Mucosa of rectum (tissue), 2 donors: ENCODE measurements at regions not wholly inside any gene's neighbourhood (a gene's known extent, or its start where the extent isn't known, plus 50 kb on each side); places are given as distances from the start of the nearest gene placed in this dataset.

ENCODE experiments used
- H3K27ac ChIP-seq, 2 donors: one replicate each; pipeline ENCODE4 v1.7.0; 2013; ENCODE audit warnings: inconsistent platforms in 2 of 2, low read depth in 2 of 2, low read length in 2 of 2
- H3K27me3 ChIP-seq, 2 donors: one replicate each; pipeline ENCODE4 v1.7.0; 2013; ENCODE audit warnings: low read length in 2 of 2; ENCODE audit not compliant: control insufficient read depth in 2 of 2, insufficient read depth in 2 of 2
- H3K36me3 ChIP-seq, 2 donors: one replicate each; pipeline ENCODE4 v1.7.0; 2013; ENCODE audit warnings: low read length in 2 of 2; ENCODE audit not compliant: control insufficient read depth in 2 of 2, insufficient read depth in 2 of 2
- H3K4me1 ChIP-seq, 2 donors: one replicate each; pipeline ENCODE4 v1.7.0; 2013; ENCODE audit warnings: low read length in 2 of 2, mild to moderate bottlenecking in 1 of 2; ENCODE audit not compliant: control insufficient read depth in 2 of 2, insufficient read depth in 2 of 2
- H3K4me3 ChIP-seq, 2 donors: one replicate each; pipeline ENCODE4 v1.7.0; 2013; ENCODE audit warnings: low read length in 2 of 2
- H3K9ac ChIP-seq, 2 donors: one replicate each; pipeline ENCODE4 v1.7.0; 2013; ENCODE audit warnings: low read length in 2 of 2, low read depth in 1 of 2, mild to moderate bottlenecking in 1 of 2
- H3K9me3 ChIP-seq, 2 donors: one replicate each; pipeline ENCODE4 v1.7.0; 2013; ENCODE audit warnings: low read length in 2 of 2; ENCODE audit not compliant: control insufficient read depth in 2 of 2
- donor health status: healthy.
- donor health status: Normal muscosa, but diverticular disease.

DNA sequence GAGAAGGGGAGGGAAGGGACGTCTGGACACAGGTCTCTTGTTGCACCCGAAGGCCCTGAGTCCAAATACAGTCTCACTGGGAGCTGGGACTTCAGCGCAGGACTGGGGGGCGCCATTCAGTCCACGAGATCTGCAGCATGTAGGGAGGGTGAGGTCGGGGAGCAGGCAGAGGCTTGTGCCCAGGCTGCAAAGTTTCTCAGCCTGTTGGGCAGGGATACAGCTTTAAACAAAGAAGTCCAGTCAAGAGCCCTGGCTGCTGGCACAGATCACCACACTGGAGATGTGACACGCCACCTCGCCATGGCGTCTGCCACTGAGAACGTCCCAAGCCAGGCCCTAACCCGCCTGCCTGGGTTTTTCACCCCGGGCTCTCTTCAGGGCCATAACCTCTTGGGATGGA, 256.6 kb downstream of the DLL1 start:
- no peak overlapping the region for H3K4me3 ChIP-seq
- no peaks in the 10 kb centered on the region for H3K9me3 ChIP-seq
- no peaks in the 10 kb centered on the region for H3K36me3 ChIP-seq
- no peak overlapping the region for H3K9ac ChIP-seq
- no peaks in the 10 kb centered on the region for H3K27me3 ChIP-seq
- H3K27ac ChIP-seq: no peak overlapping the region
- peaks cover 7 to 9% of the 10 kb centered on the region in 2 donors for H3K4me1 ChIP-seq

- Histone ChIP-seq H3K27ac (no peak overlapping the region), H3K4me3 (no peak overlapping the region), H3K9me3 (no peaks in the 10 kb centered on the region), H3K4me1 (peaks cover 7 to 8% of the 10 kb centered on the region in 2 donors), H3K9ac (no peak overlapping the region), H3K36me3 (no peaks in the 10 kb centered on the region), H3K27me3 (no peaks in the 10 kb centered on the region)
Measured at GRCh38 chr6:170033666-170034065, 257.2 kb downstream of the DLL1 start.

DNA sequence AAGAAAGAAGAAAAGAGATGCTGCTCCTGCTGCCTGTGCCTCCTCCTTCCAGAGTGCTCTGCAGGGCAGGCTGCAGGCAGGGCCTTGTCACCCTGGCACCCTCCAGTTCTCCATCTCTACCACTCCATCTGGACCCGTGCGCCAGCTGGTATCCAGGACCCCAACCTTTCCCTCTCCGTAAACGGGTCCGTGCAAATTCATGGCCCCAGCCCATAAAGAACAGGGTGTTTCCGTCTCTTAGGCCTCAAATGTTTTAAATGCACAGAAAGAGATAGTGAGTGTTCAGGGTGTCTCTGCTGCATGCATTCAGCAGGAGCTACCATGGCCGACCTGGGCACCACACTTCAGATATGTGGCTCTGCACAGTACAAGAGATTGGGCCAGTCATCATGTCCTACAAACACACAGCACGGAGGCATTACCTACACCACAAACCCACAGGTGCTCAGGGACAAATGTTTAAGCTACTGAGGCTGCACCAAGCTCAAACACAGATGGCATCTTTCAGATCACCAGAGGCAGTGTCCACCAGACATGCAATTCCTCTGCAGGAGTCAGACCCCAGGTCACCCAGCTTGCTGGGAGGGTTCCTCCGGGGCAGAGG, 258.1 kb downstream of the DLL1 start:
- Histone ChIP-seq H3K4me3 (no peak overlapping the region), H3K27ac (no peak overlapping the region), H3K9ac (no peak overlapping the region), H3K27me3 (no peaks in the 10 kb centered on the region), H3K4me1 (peaks cover 0 to 2% of the 10 kb centered on the region in 2 donors), H3K36me3 (no peaks in the 10 kb centered on the region), H3K9me3 (no peaks in the 10 kb centered on the region)

DNA sequence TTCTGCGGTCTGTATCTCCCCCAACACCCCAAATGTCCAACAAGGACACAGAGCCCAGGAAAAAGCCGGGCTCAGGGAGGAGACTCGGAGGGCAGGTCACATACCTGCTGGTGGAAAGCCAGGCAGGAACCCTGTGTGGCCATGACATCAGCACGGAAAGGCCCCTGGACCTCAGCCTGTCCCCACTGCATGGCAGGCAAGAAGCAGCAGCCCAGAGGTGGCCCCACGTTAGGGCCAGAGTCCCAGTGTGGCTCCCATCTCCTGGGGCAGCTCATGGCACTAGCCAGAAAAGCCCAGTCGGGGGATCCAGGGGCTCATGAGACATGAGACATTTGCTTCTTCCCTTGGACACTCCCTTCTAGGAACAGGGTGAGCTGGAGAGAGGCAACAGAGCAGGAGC, 258.7 kb downstream of the DLL1 start:
- no peak overlapping the region for H3K9ac ChIP-seq
- H3K27me3 ChIP-seq: no peaks in the 10 kb centered on the region
- no peak overlapping the region for H3K27ac ChIP-seq
- no peak overlapping the region for H3K4me3 ChIP-seq
- no peaks in the 10 kb centered on the region for H3K36me3 ChIP-seq
- H3K4me1 ChIP-seq: peaks cover 0 to 2% of the 10 kb centered on the region in 2 donors
- no peaks in the 10 kb centered on the region for H3K9me3 ChIP-seq

GRCh38 chr6:170031684-170032121, 259.2 kb downstream of the DLL1 start:
- no peak overlapping the region for H3K27ac ChIP-seq
- H3K9me3 ChIP-seq: no peaks in the 10 kb centered on the region
- no peaks in the 10 kb centered on the region for H3K36me3 ChIP-seq
- H3K9ac ChIP-seq: no peak overlapping the region
- peaks cover 2 to 4% of the 10 kb centered on the region in 2 donors for H3K4me1 ChIP-seq
- H3K4me3 ChIP-seq: no peak overlapping the region
- no peaks in the 10 kb centered on the region for H3K27me3 ChIP-seq

GRCh38 chr6:170030821-170031471, 259.9 kb downstream of the DLL1 start:
- Histone ChIP-seq H3K4me3 (no peak overlapping the region), H3K27me3 (no peaks in the 10 kb centered on the region), H3K27ac (no peak overlapping the region)

GRCh38 chr6:170030284-170030815, 260.5 kb downstream of the DLL1 start:
- Histone ChIP-seq H3K4me3 (no peak overlapping the region), H3K36me3 (no peaks in the 10 kb centered on the region), H3K27me3 (no peaks in the 10 kb centered on the region), H3K27ac (no peak overlapping the region), H3K9ac (no peak overlapping the region), H3K4me1 (peaks cover 4 to 5% of the 10 kb centered on the region in 2 donors), H3K9me3 (no peaks in the 10 kb centered on the region)

More at GRCh38 chr6:170030821-170031471, 259.9 kb downstream of the DLL1 start:
- no peaks in the 10 kb centered on the region for H3K9me3 ChIP-seq
- H3K36me3 ChIP-seq: no peaks in the 10 kb centered on the region
- peaks cover 4 to 5% of the 10 kb centered on the region in 2 donors for H3K4me1 ChIP-seq
- H3K9ac ChIP-seq: no peak overlapping the region

DNA sequence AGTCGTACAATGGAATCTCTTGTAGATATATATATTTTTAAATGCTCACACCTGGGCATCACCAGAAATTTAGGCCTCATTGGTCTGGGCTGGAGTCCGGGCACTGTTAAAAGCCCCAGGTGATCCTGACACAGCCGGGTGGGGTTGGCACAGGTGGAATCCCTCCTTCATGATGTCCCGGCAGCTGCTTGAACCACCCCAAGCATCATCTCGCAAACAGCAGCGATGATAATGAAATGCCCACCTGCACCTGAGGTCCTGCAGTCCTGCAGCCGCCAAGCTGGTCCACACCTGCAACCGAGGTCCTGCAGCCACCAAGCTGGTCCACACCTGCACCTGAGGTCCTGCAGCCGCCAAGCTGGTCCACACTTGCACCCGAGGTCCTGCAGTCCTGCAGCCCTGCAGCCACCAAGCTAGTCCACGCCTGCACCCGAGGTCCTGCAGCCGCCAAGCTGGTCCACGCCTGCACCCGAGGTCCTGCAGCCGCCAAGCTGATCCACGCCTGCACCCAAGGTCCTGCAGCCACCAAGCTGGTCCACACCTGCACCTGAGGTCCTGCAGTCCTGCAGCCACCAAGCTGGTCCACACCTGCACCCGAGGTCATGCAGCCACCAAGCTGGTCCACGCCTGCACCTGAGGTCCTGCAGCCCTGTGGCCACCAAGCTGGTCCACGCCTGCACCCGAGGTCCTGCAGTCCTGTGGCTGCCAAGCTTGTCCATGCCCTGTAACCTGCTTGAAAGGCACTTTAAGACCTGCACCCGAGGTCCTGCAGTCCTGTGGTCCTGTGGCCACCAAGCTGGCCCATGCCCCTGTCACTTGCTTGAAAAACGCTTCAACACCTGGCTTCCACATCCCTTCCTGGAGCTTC, 261.2 kb downstream of the DLL1 start:
- no peak overlapping the region for H3K27ac ChIP-seq
- no peaks in the 10 kb centered on the region for H3K9me3 ChIP-seq
- no peak overlapping the region for H3K9ac ChIP-seq
- H3K4me1 ChIP-seq: peaks cover 4 to 8% of the 10 kb centered on the region in 2 donors
- H3K27me3 ChIP-seq: peaks cover 0 to 2% of the 10 kb centered on the region in 2 donors
- H3K4me3 ChIP-seq: no peak overlapping the region
- H3K36me3 ChIP-seq: no peaks in the 10 kb centered on the region

GRCh38 chr6:170028629-170029345, 262.1 kb downstream of the DLL1 start:
- H3K4me1 ChIP-seq: peaks cover 4 to 8% of the 10 kb centered on the region in 2 donors

More at GRCh38 chr6:170028629-170029345, 262.1 kb downstream of the DLL1 start:
- Histone ChIP-seq H3K36me3 (no peaks in the 10 kb centered on the region), H3K9me3 (no peaks in the 10 kb centered on the region), H3K4me3 (no peak overlapping the region), H3K9ac (no peak overlapping the region), H3K27me3 (peaks cover 0 to 2% of the 10 kb centered on the region in 2 donors), H3K27ac (no peak overlapping the region)
